ENCODE measurements at regions not wholly inside any gene's neighbourhood (a gene's known extent, or its start where the extent isn't known, plus 50 kb on each side); places are given as distances from the start of the nearest gene placed in this dataset.

DNA sequence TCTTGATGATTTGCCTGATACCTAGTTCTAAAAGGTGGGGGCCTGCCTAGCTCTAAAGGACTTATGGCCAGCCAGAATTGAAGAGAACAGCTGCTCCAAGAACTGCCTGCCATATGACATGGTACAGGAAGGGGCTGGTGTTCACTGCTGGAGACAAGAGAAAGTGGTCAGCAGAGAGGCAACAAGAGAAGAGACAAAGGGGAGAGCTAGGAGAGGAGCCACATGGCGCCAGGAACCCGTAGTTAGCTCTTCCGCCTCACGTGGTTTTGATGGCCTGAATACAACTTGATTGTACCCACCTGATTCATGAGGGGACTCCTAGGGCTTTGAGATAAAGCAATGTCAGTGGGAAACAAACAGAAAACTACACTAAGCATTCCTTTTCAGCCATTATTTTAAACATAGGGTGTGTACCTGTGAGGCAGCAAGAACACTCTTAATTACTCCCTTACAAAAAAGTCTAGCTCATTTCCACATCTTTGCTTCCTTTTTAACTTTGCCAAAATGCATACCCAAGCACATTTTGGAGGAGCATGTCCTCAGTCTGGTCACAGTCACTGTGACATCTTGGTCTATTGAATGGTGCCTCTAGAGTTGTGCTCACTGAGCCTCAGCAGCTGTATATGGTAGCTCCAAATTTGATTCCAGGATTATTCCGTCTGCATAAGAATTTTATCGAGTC, 71.6 kb downstream of the CCDC71L start:
- Histone ChIP-seq H3K36me3 (no peaks in the 10 kb centered on the region), H3K27me3 (ENCODE audit: insufficient read depth, low read depth, severe bottlenecking) (no peaks in the 10 kb centered on the region), H3K27ac (no peak overlapping the region), H3K4me3 (ENCODE audit: low read depth, low read length) (no peak overlapping the region), H3K9me3 (ENCODE audit: severe bottlenecking) (no peaks in the 10 kb centered on the region)
- no peak for TF ChIP-seq CTCF (IDR thresholded peaks at IDR 0.05; ENCODE audit: low read depth, low read length)
- DNase-seq, result no peak

DNA sequence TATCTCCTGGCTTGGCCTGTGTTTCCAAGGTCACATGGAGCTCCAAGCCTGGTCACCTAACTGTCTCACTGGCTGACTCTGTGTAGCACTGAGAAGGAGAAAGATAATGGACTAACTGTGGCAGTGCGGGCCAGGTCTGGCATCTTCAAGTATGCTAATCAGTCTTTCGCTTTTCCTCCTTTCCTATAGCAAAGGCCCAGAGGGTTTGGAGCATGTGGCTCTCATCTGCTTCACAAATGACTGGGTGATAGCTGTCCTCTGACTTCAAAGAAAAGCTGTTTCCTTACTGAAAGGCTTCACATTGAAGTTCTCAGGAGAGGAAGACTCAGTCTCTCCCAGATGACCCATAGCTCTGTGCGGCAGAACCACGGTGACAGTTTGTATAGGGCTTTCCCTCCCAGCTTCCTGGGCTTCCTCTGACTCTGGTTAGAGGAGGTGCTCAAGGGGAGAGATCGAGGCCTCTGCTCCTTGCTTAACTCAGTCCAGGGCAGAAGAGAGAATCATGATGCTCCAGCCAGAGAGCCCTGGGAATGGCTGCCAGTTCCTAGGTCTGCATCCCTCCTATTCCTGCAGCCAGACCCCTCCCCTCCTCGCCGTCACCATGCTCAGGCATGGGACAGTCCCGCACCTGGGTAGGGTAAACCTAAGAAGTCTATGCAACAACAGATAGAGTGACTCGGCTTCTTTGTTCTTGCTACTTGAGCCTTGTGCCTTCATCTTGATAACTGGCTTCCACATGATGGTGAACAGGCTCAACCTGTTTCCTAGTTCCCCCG, 72.3 kb downstream of the CCDC71L start:
- Histone ChIP-seq H3K27ac (no peak overlapping the region), H3K36me3 (no peaks in the 10 kb centered on the region), H3K27me3 (ENCODE audit: insufficient read depth, low read depth, severe bottlenecking) (no peaks in the 10 kb centered on the region), H3K9me3 (ENCODE audit: severe bottlenecking) (no peaks in the 10 kb centered on the region), H3K4me3 (ENCODE audit: low read depth, low read length) (no peak overlapping the region)
- TF ChIP-seq CTCF (IDR thresholded peaks at IDR 0.05; ENCODE audit: low read depth, low read length), result no peak
- DNase-seq, result no peak

- Histone ChIP-seq H3K36me3 (no peaks in the 10 kb centered on the region), H3K27me3 (ENCODE audit: insufficient read depth, low read depth, severe bottlenecking) (no peaks in the 10 kb centered on the region), H3K9me3 (ENCODE audit: severe bottlenecking) (no peaks in the 10 kb centered on the region), H3K27ac (no peak overlapping the region), H3K4me3 (ENCODE audit: low read depth, low read length) (no peak overlapping the region)
- DNase-seq, result no peak
- TF ChIP-seq CTCF (IDR thresholded peaks at IDR 0.05; ENCODE audit: low read depth, low read length), result no peak
Measured at GRCh38 chr7:106584914-106585759, 75.8 kb downstream of the CCDC71L start.

- Histone ChIP-seq H3K27ac (no peak overlapping the region), H3K27me3 (ENCODE audit: insufficient read depth, low read depth, severe bottlenecking) (no peaks in the 10 kb centered on the region), H3K36me3 (no peaks in the 10 kb centered on the region), H3K9me3 (ENCODE audit: severe bottlenecking) (no peaks in the 10 kb centered on the region), H3K4me3 (ENCODE audit: low read depth, low read length) (no peak overlapping the region)
- DNase-seq, result no peak
- no peak for TF ChIP-seq CTCF (IDR thresholded peaks at IDR 0.05; ENCODE audit: low read depth, low read length)
Measured at GRCh38 chr7:106583706-106584690, 77.0 kb downstream of the CCDC71L start.

DNA sequence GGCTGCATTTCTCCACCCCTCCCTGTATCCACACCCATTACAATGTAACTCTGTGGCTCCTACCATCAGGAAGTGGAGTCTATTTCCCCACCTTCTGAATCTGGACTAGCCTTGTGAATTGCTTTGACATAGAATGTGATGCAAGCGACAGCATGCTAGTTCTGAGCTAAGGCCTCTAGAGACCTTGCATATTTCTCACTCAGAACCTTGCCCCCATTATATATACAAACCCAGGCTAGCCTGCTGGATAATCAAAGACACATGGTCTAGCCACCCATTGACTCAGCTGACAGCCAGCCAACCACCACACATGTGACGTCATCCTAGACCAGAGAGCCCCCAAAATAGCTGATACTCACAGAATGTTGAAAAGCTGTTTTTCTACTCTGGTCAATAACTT, 77.9 kb downstream of the CCDC71L start:
- Histone ChIP-seq H3K27ac (no peak overlapping the region), H3K9me3 (ENCODE audit: severe bottlenecking) (no peaks in the 10 kb centered on the region), H3K36me3 (no peaks in the 10 kb centered on the region), H3K27me3 (ENCODE audit: insufficient read depth, low read depth, severe bottlenecking) (no peaks in the 10 kb centered on the region), H3K4me3 (ENCODE audit: low read depth, low read length) (no peak overlapping the region)
- no peak for TF ChIP-seq CTCF (IDR thresholded peaks at IDR 0.05; ENCODE audit: low read depth, low read length)
- no peak for DNase-seq

Data from WERI-Rb-1 (cell line).